GM19468 (cell line): ENCODE measurements at regions not wholly inside any gene's neighbourhood (a gene's known extent, or its start where the extent isn't known, plus 50 kb on each side); places are given as distances from the start of the nearest gene placed in this dataset.

Source experiments
- ATAC-seq: cut with Tn5 transposase; IDR thresholded peaks from one replicate; pipeline ENCODE4 v1.9.1; 2021; ENCODE audit warnings: mild to moderate bottlenecking, moderate library complexity, moderate number of reproducible peaks; ENCODE audit not compliant: unreplicated experiment; ENCODE audit errors: extremely low read depth

GRCh38 chr1:168911370-168911769 lies 182.4 kb upstream of the DPT start:
- ATAC-seq, result no peak

GRCh38 chr1:168913711-168914463 lies 184.9 kb upstream of the DPT start:
- no peak for ATAC-seq

GRCh38 chr1:168917309-168917708 lies 188.3 kb upstream of the DPT start:
- ATAC-seq, result no peak

- ATAC-seq, result no peak
These were observed 188.7 kb upstream of the ATP1B1 start for GRCh38 chr1:168917796-168918195.

- no peak for ATAC-seq
These were observed 187.4 kb upstream of the ATP1B1 start for GRCh38 chr1:168918860-168919741.

- no peak for ATAC-seq
These were observed 185.9 kb upstream of the ATP1B1 start for GRCh38 chr1:168920456-168921094.

GRCh38 chr1:168921629-168922028 lies 184.9 kb upstream of the ATP1B1 start:
- ATAC-seq, result no peak

- no peak for ATAC-seq
These were observed 182.9 kb upstream of the ATP1B1 start for GRCh38 chr1:168923521-168924136.

GRCh38 chr1:168924976-168925375 lies 181.5 kb upstream of the ATP1B1 start:
- no peak for ATAC-seq

- no peak for ATAC-seq
These were observed 180.3 kb upstream of the ATP1B1 start for GRCh38 chr1:168926236-168926635.

- ATAC-seq, result no peak
These were observed 174.0 kb upstream of the ATP1B1 start for GRCh38 chr1:168932539-168932938.

- no peak for ATAC-seq
These were observed 173.2 kb upstream of the ATP1B1 start for GRCh38 chr1:168933141-168933805.

- no peak for ATAC-seq
These were observed 167.2 kb upstream of the ATP1B1 start for GRCh38 chr1:168939110-168939946.

- no peak for ATAC-seq
These were observed 166.6 kb upstream of the ATP1B1 start for GRCh38 chr1:168939947-168940223.

- ATAC-seq, result no peak
These were observed 164.8 kb upstream of the ATP1B1 start for GRCh38 chr1:168941640-168942039.

- no peak for ATAC-seq
These were observed 164.3 kb upstream of the ATP1B1 start for GRCh38 chr1:168942165-168942564.

- no peak for ATAC-seq
These were observed 160.6 kb upstream of the ATP1B1 start for GRCh38 chr1:168945870-168946269.

GRCh38 chr1:168947041-168947440 lies 159.4 kb upstream of the ATP1B1 start:
- ATAC-seq, result no peak

GRCh38 chr1:168949672-168950071 lies 156.8 kb upstream of the ATP1B1 start:
- no peak for ATAC-seq
